ENCODE measurements at regions not wholly inside any gene's neighbourhood (a gene's known extent, or its start where the extent isn't known, plus 50 kb on each side); places are given as distances from the start of the nearest gene placed in this dataset.

GRCh38 chr1:189500778-189501177, 976.9 kb downstream of the BRINP3 start:
- Histone ChIP-seq H3K27ac (ENCODE audit: low read depth, low read length) (no peak overlapping the region), H3K4me3 (ENCODE audit: low read length in 3 of 3) (no peak overlapping the region), H3K27me3 (ENCODE audit: control insufficient read depth in 3 of 3, insufficient read depth in 3 of 3, low read length in 3 of 3) (no peaks in the 10 kb centered on the region), H3K9ac (ENCODE audit: low read depth in 1 of 3, low read length in 3 of 3) (no peak overlapping the region), H3K9me3 (ENCODE audit: control insufficient read depth in 3 of 3, low read length in 3 of 3) (no peaks in the 10 kb centered on the region), H3K4me1 (ENCODE audit: control insufficient read depth in 3 of 3, insufficient read depth in 3 of 3, low read length in 3 of 3) (no peaks in the 10 kb centered on the region), H3K36me3 (ENCODE audit: control insufficient read depth in 3 of 3, insufficient read depth in 3 of 3, low read length in 3 of 3) (no peaks in the 10 kb centered on the region)

- no peaks in the 10 kb centered on the region for H3K4me1 ChIP-seq (ENCODE audit: control insufficient read depth in 3 of 3, insufficient read depth in 3 of 3, low read length in 3 of 3)
- H3K36me3 ChIP-seq (ENCODE audit: control insufficient read depth in 3 of 3, insufficient read depth in 3 of 3, low read length in 3 of 3) = no peaks in the 10 kb centered on the region
- H3K9ac ChIP-seq (ENCODE audit: low read depth in 1 of 3, low read length in 3 of 3) = no peak overlapping the region
- H3K9me3 ChIP-seq (ENCODE audit: control insufficient read depth in 3 of 3, low read length in 3 of 3) = peaks cover 0 to 2% (median 2%) of the 10 kb centered on the region in 3 donors
- no peaks in the 10 kb centered on the region for H3K27me3 ChIP-seq (ENCODE audit: control insufficient read depth in 3 of 3, insufficient read depth in 3 of 3, low read length in 3 of 3)
- no peak overlapping the region for H3K27ac ChIP-seq (ENCODE audit: low read depth, low read length)
- H3K4me3 ChIP-seq (ENCODE audit: low read length in 3 of 3) = no peak overlapping the region
Measured at GRCh38 chr1:189510827-189511226, 966.8 kb downstream of the BRINP3 start.

DNA sequence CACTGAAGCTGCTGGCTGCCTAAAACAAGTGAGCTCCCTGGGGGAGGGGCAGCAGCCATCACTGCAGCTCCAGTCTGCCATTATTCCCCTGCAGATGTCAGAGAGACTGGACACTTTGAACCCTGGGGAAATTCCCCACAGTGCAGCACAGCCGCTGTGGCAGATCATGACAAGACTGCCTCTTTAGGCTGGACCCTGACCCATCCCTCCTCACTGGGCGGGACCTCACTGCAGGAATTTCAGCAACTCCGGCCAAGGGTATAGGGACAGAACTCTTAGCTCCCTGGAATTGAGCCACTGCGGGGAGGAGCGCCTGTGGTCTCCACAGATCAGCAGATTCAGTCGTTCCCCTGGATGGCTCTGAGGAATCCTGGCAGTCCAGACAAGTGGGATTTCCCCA, 964.6 kb downstream of the BRINP3 start:
- peaks cover 0 to 2% (median 2%) of the 10 kb centered on the region in 3 donors for H3K9me3 ChIP-seq (ENCODE audit: control insufficient read depth in 3 of 3, low read length in 3 of 3)
- no peaks in the 10 kb centered on the region for H3K27me3 ChIP-seq (ENCODE audit: control insufficient read depth in 3 of 3, insufficient read depth in 3 of 3, low read length in 3 of 3)
- H3K9ac ChIP-seq (ENCODE audit: low read depth in 1 of 3, low read length in 3 of 3) = no peak overlapping the region
- no peaks in the 10 kb centered on the region for H3K4me1 ChIP-seq (ENCODE audit: control insufficient read depth in 3 of 3, insufficient read depth in 3 of 3, low read length in 3 of 3)
- no peaks in the 10 kb centered on the region for H3K36me3 ChIP-seq (ENCODE audit: control insufficient read depth in 3 of 3, insufficient read depth in 3 of 3, low read length in 3 of 3)
- no peak overlapping the region for H3K27ac ChIP-seq (ENCODE audit: low read depth, low read length)
- H3K4me3 ChIP-seq (ENCODE audit: low read length in 3 of 3) = no peak overlapping the region

GRCh38 chr1:189522441-189522840, 955.2 kb downstream of the BRINP3 start:
- Histone ChIP-seq H3K9ac (ENCODE audit: low read depth in 1 of 3, low read length in 3 of 3) (no peak overlapping the region), H3K27me3 (ENCODE audit: control insufficient read depth in 3 of 3, insufficient read depth in 3 of 3, low read length in 3 of 3) (no peaks in the 10 kb centered on the region), H3K36me3 (ENCODE audit: control insufficient read depth in 3 of 3, insufficient read depth in 3 of 3, low read length in 3 of 3) (no peaks in the 10 kb centered on the region), H3K4me3 (ENCODE audit: low read length in 3 of 3) (no peak overlapping the region), H3K9me3 (ENCODE audit: control insufficient read depth in 3 of 3, low read length in 3 of 3) (peaks cover 0 to 2% (median 0%) of the 10 kb centered on the region in 3 donors), H3K4me1 (ENCODE audit: control insufficient read depth in 3 of 3, insufficient read depth in 3 of 3, low read length in 3 of 3) (no peaks in the 10 kb centered on the region), H3K27ac (ENCODE audit: low read depth, low read length) (no peak overlapping the region)

- no peak overlapping the region for H3K9ac ChIP-seq (ENCODE audit: low read depth in 1 of 3, low read length in 3 of 3)
- no peak overlapping the region for H3K27ac ChIP-seq (ENCODE audit: low read depth, low read length)
- H3K4me1 ChIP-seq (ENCODE audit: control insufficient read depth in 3 of 3, insufficient read depth in 3 of 3, low read length in 3 of 3) = no peaks in the 10 kb centered on the region
- H3K9me3 ChIP-seq (ENCODE audit: control insufficient read depth in 3 of 3, low read length in 3 of 3) = no peaks in the 10 kb centered on the region
- no peaks in the 10 kb centered on the region for H3K27me3 ChIP-seq (ENCODE audit: control insufficient read depth in 3 of 3, insufficient read depth in 3 of 3, low read length in 3 of 3)
- no peaks in the 10 kb centered on the region for H3K36me3 ChIP-seq (ENCODE audit: control insufficient read depth in 3 of 3, insufficient read depth in 3 of 3, low read length in 3 of 3)
- no peak overlapping the region for H3K4me3 ChIP-seq (ENCODE audit: low read length in 3 of 3)
Measured at GRCh38 chr1:189524501-189524900, 953.2 kb downstream of the BRINP3 start.

- no peaks in the 10 kb centered on the region for H3K36me3 ChIP-seq (ENCODE audit: control insufficient read depth in 3 of 3, insufficient read depth in 3 of 3, low read length in 3 of 3)
- H3K27me3 ChIP-seq (ENCODE audit: control insufficient read depth in 3 of 3, insufficient read depth in 3 of 3, low read length in 3 of 3) = no peaks in the 10 kb centered on the region
- no peaks in the 10 kb centered on the region for H3K4me1 ChIP-seq (ENCODE audit: control insufficient read depth in 3 of 3, insufficient read depth in 3 of 3, low read length in 3 of 3)
- H3K9ac ChIP-seq (ENCODE audit: low read depth in 1 of 3, low read length in 3 of 3) = no peak overlapping the region
- no peak overlapping the region for H3K27ac ChIP-seq (ENCODE audit: low read depth, low read length)
- H3K4me3 ChIP-seq (ENCODE audit: low read length in 3 of 3) = no peak overlapping the region
- H3K9me3 ChIP-seq (ENCODE audit: control insufficient read depth in 3 of 3, low read length in 3 of 3) = no peaks in the 10 kb centered on the region
Measured at GRCh38 chr1:189530162-189530561, 947.5 kb downstream of the BRINP3 start.

DNA sequence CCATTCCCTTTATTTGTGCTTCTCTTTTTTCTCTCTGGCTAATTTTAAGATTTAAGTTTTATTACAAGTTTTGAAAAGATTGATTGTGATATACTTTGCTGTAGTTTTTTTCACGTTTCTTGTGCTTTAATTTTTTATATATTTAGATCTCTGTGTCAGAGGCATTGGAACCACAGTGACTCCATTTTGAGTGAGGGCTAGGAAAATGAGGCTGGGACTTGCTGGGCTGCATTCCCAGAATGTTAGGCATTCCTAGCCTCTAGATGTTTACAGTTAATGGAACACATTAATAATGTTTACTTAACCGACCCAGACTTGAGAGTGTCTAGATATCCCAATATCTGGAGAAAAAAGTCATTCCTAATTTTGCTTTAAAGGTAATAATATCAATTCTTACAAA, 939.4 kb downstream of the BRINP3 start:
- H3K27ac ChIP-seq (ENCODE audit: low read depth, low read length) = no peak overlapping the region
- H3K36me3 ChIP-seq (ENCODE audit: control insufficient read depth in 3 of 3, insufficient read depth in 3 of 3, low read length in 3 of 3) = no peaks in the 10 kb centered on the region
- no peak overlapping the region for H3K4me3 ChIP-seq (ENCODE audit: low read length in 3 of 3)
- H3K9ac ChIP-seq (ENCODE audit: low read depth in 1 of 3, low read length in 3 of 3) = no peak overlapping the region
- no peaks in the 10 kb centered on the region for H3K4me1 ChIP-seq (ENCODE audit: control insufficient read depth in 3 of 3, insufficient read depth in 3 of 3, low read length in 3 of 3)
- no peaks in the 10 kb centered on the region for H3K9me3 ChIP-seq (ENCODE audit: control insufficient read depth in 3 of 3, low read length in 3 of 3)
- no peaks in the 10 kb centered on the region for H3K27me3 ChIP-seq (ENCODE audit: control insufficient read depth in 3 of 3, insufficient read depth in 3 of 3, low read length in 3 of 3)

DNA sequence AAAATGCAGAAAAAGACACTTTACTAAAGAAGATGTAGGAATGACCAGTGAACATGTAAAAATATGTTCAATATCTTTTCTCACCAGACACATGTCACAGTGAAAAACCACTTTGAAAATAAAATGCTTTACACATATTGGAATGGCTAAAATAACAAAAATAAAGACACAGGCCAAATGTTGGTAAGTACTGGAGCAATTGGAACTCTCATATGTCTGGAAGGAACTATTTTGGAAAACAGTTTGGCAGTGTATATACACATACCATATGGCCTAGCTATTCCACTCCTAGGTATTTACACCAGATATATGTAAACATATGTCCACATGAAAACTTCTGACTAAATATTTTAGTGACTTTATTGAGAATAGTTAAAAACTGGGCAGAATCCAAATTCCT, 927.2 kb downstream of the BRINP3 start:
- no peak overlapping the region for H3K9ac ChIP-seq (ENCODE audit: low read depth in 1 of 3, low read length in 3 of 3)
- H3K4me3 ChIP-seq (ENCODE audit: low read length in 3 of 3) = no peak overlapping the region
- no peak overlapping the region for H3K27ac ChIP-seq (ENCODE audit: low read depth, low read length)
- no peaks in the 10 kb centered on the region for H3K27me3 ChIP-seq (ENCODE audit: control insufficient read depth in 3 of 3, insufficient read depth in 3 of 3, low read length in 3 of 3)
- H3K9me3 ChIP-seq (ENCODE audit: control insufficient read depth in 3 of 3, low read length in 3 of 3) = no peaks in the 10 kb centered on the region
- H3K36me3 ChIP-seq (ENCODE audit: control insufficient read depth in 3 of 3, insufficient read depth in 3 of 3, low read length in 3 of 3) = no peaks in the 10 kb centered on the region
- H3K4me1 ChIP-seq (ENCODE audit: control insufficient read depth in 3 of 3, insufficient read depth in 3 of 3, low read length in 3 of 3) = no peaks in the 10 kb centered on the region

GRCh38 chr1:189563784-189564183, 913.9 kb downstream of the BRINP3 start:
- Histone ChIP-seq H3K9me3 (ENCODE audit: control insufficient read depth in 3 of 3, low read length in 3 of 3) (no peaks in the 10 kb centered on the region), H3K9ac (ENCODE audit: low read depth in 1 of 3, low read length in 3 of 3) (no peak overlapping the region), H3K4me1 (ENCODE audit: control insufficient read depth in 3 of 3, insufficient read depth in 3 of 3, low read length in 3 of 3) (no peaks in the 10 kb centered on the region), H3K4me3 (ENCODE audit: low read length in 3 of 3) (no peak overlapping the region), H3K27me3 (ENCODE audit: control insufficient read depth in 3 of 3, insufficient read depth in 3 of 3, low read length in 3 of 3) (no peaks in the 10 kb centered on the region), H3K36me3 (ENCODE audit: control insufficient read depth in 3 of 3, insufficient read depth in 3 of 3, low read length in 3 of 3) (no peaks in the 10 kb centered on the region), H3K27ac (ENCODE audit: low read depth, low read length) (no peak overlapping the region)

GRCh38 chr1:189567890-189568289, 909.8 kb downstream of the BRINP3 start:
- H3K27ac ChIP-seq (ENCODE audit: low read depth, low read length) = no peak overlapping the region
- H3K4me3 ChIP-seq (ENCODE audit: low read length in 3 of 3) = no peak overlapping the region
- no peaks in the 10 kb centered on the region for H3K36me3 ChIP-seq (ENCODE audit: control insufficient read depth in 3 of 3, insufficient read depth in 3 of 3, low read length in 3 of 3)
- no peaks in the 10 kb centered on the region for H3K27me3 ChIP-seq (ENCODE audit: control insufficient read depth in 3 of 3, insufficient read depth in 3 of 3, low read length in 3 of 3)
- H3K9me3 ChIP-seq (ENCODE audit: control insufficient read depth in 3 of 3, low read length in 3 of 3) = no peaks in the 10 kb centered on the region
- H3K9ac ChIP-seq (ENCODE audit: low read depth in 1 of 3, low read length in 3 of 3) = no peak overlapping the region
- H3K4me1 ChIP-seq (ENCODE audit: control insufficient read depth in 3 of 3, insufficient read depth in 3 of 3, low read length in 3 of 3) = no peaks in the 10 kb centered on the region

DNA sequence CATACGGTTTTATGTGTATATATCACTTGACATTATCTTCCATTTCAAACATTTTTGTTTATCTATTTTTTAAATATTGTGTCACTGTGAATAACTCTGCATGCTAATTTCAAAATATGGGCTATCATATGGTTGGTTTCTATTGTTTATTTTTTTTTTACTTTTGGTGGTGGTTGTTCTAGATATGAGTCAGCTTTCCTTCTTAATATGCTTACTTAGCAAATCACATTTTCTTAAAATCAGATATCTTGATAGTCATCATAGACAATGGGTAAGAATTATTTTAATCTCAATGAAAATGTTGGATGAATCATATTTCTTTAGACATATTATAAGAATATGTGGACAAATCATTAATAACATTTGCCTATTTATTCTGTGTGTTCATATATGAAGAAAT, 881.5 kb downstream of the BRINP3 start:
- H3K4me1 ChIP-seq (ENCODE audit: control insufficient read depth in 3 of 3, insufficient read depth in 3 of 3, low read length in 3 of 3) = no peaks in the 10 kb centered on the region
- no peaks in the 10 kb centered on the region for H3K36me3 ChIP-seq (ENCODE audit: control insufficient read depth in 3 of 3, insufficient read depth in 3 of 3, low read length in 3 of 3)
- H3K27ac ChIP-seq (ENCODE audit: low read depth, low read length) = no peak overlapping the region
- no peak overlapping the region for H3K4me3 ChIP-seq (ENCODE audit: low read length in 3 of 3)
- H3K9ac ChIP-seq (ENCODE audit: low read depth in 1 of 3, low read length in 3 of 3) = no peak overlapping the region
- no peaks in the 10 kb centered on the region for H3K9me3 ChIP-seq (ENCODE audit: control insufficient read depth in 3 of 3, low read length in 3 of 3)
- H3K27me3 ChIP-seq (ENCODE audit: control insufficient read depth in 3 of 3, insufficient read depth in 3 of 3, low read length in 3 of 3) = no peaks in the 10 kb centered on the region

Measured in skeletal muscle tissue (tissue), 3 donors.